Panc1 (cell line): ENCODE measurements at regions not wholly inside any gene's neighbourhood (a gene's known extent, or its start where the extent isn't known, plus 50 kb on each side); places are given as distances from the start of the nearest gene placed in this dataset.

Experiments used
- ATAC-seq: fragments of 200-7000 bp; cut with Tn5 transposase; 2 replicates; pipeline ENCODE4 v1.9.1; 2020; ENCODE audit warnings: mild to moderate bottlenecking, moderate library complexity
- BruUV-seq: library from RNA; stranded (reverse); fragments of 400-500 nt; replicated peaks from 2 replicates; lab custom pipeline; 2021; lab: Mats Ljungman, UMichigan
- CTCF ChIA-PET: fragments of 300-600 bp; sonication (Branson Sonifier 250); formaldehyde crosslinking; loops from one replicate; lab custom pipeline; 2022; ENCODE audit warnings: antibody characterized with exemption; lab: Charles Lee
- POLR2A ChIA-PET: fragments of 300-600 bp; sonication (Branson Sonifier 250); formaldehyde crosslinking; loops from one replicate; lab custom pipeline; 2022; ENCODE audit warnings: antibody characterized with exemption; lab: Charles Lee
- DNase-seq: peaks from one replicate; pipeline ENCODE4 v3.0.0-alpha.2; 2010; ENCODE audit warnings: low read depth, low spot score
- H3K27ac ChIP-seq: 2 replicates; pipeline ENCODE4 v1.5.1; 2011; ENCODE audit warnings: mild to moderate bottlenecking, low read length, inconsistent platforms
- H3K27me3 ChIP-seq: fragments of 200-500 bp; sonication (Bioruptor generic); 2 replicates; pipeline ENCODE4 v1.6.0; 2014; ENCODE audit warnings: low read length, inconsistent platforms; ENCODE audit not compliant: control insufficient read depth, insufficient read depth
- H3K36me3 ChIP-seq: fragments of 200-500 bp; sonication (Bioruptor generic); 2 replicates; pipeline ENCODE4 v1.5.1; 2014; ENCODE audit warnings: inconsistent platforms, mild to moderate bottlenecking, low read length, moderate library complexity; ENCODE audit not compliant: control insufficient read depth, insufficient read depth
- H3K4me1 ChIP-seq: 2 replicates; pipeline ENCODE4 v1.5.1; 2011; ENCODE audit warnings: inconsistent platforms, mild to moderate bottlenecking, low read length, moderate library complexity; ENCODE audit not compliant: control insufficient read depth, insufficient read depth
- H3K4me3 ChIP-seq, 2 experiments: 2 replicates each; pipeline ENCODE4 v1.5.1; 2011 to 2012; ENCODE audit warnings: low read depth in 2 of 2, low read length in 2 of 2, mild to moderate bottlenecking in 2 of 2, inconsistent platforms in 1 of 2, moderate library complexity in 1 of 2
- H3K9me3 ChIP-seq: fragments of 200-500 bp; sonication (Bioruptor generic); 2 replicates; pipeline ENCODE4 v1.5.1; 2014; ENCODE audit warnings: low read depth, mild to moderate bottlenecking, inconsistent platforms, low read length, moderate library complexity; ENCODE audit not compliant: control insufficient read depth, insufficient read depth
- POLR2AphosphoS5 ChIP-seq: IDR thresholded peaks from 2 replicates; pipeline ENCODE4 v1.6.1; 2012; ENCODE audit warnings: mild to moderate bottlenecking, low read depth, low read length, moderate library complexity
- SIN3A ChIP-seq: IDR thresholded peaks from 2 replicates; pipeline ENCODE4 v1.6.1; 2012; ENCODE audit warnings: low read depth, mild to moderate bottlenecking, low read length, moderate library complexity, borderline replicate concordance; ENCODE audit not compliant: insufficient read depth
- TCF7L2 ChIP-seq: IDR thresholded peaks from 2 replicates; pipeline ENCODE4 v1.6.1; 2011; ENCODE audit warnings: mild to moderate bottlenecking, low read depth, low read length, inconsistent platforms
- in situ Hi-C: cut with HindIII; loops from 2 replicates; pipeline ENCODE4 v1.10.0; 2016; ENCODE audit warnings: low sequenced_read_pairs, low pct_unique_long_range_greater_than_20kb
- intact Hi-C: fragments of 100-400 bp; cut with micrococcal nuclease; formaldehyde crosslinking; loops from one replicate; pipeline ENCODE4 v1.10.0; 2022; ENCODE audit not compliant: unreplicated experiment
- TF ChIP-seq, protein P1 (sequence below): fragments of 450-650 bp; IDR thresholded peaks from 2 replicates; pipeline ENCODE4 v1.5.1; 2017; ENCODE audit warnings: mild to moderate bottlenecking
- TF ChIP-seq, protein P2 (sequence below), 2 experiments: IDR thresholded peaks; 2 replicates each; pipeline ENCODE4 v1.6.1; 2011 to 2012; ENCODE audit warnings: low read depth in 2 of 2, control low read depth in 1 of 2, low read length in 1 of 2, mild to moderate bottlenecking in 1 of 2, moderate library complexity in 1 of 2; ENCODE audit not compliant: insufficient read depth in 1 of 2

DNA sequence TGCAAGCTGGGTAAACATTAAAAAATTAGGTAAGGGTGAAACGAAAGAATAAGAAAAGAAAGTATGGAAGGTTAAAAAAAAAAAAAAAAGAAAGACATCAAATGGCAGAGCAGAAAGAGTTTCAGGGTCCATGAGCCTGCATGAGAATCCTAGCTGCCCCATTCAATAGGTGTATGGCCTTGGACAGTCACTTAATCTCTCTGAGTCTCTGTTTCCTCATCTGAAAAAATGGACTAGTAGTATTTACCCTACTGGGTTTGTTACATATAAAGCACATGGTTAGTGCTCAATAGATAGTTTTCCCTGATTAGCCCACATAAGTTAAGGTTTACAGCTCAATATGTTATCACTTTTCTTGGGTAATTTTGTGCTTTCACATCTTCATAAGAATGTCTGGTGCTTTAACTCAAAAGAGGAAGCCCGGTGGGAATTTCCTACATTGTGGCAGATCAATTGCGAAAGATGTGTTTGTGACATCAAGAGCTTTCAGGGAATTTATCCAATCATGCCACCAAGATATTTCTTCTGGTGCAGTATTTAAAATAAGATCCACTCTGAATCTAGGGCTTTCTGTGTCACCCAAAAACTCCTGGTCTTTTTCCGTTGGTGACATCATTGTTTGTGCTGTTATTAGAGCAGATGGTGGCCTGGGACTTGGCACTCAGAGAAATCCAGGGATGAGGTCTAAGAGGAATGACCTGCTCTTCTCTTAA is 57.2 kb upstream of the UBE2E1 start:
- no peaks in the 10 kb centered on the region for H3K9me3 ChIP-seq
- no peaks in the 10 kb centered on the region for H3K36me3 ChIP-seq
- ChIA-PET POLR2A (no interaction called here), CTCF (no interaction called here)
- no peaks in the 10 kb centered on the region for H3K27me3 ChIP-seq
- BruUV-seq: no TSS peak
- in situ Hi-C loops (no loop called here), intact Hi-C loops (no loop called here)
- no peak for ATAC-seq
- no peak for DNase-seq
- no peak overlapping the region for H3K27ac ChIP-seq
- TF ChIP-seq, protein P1, sequence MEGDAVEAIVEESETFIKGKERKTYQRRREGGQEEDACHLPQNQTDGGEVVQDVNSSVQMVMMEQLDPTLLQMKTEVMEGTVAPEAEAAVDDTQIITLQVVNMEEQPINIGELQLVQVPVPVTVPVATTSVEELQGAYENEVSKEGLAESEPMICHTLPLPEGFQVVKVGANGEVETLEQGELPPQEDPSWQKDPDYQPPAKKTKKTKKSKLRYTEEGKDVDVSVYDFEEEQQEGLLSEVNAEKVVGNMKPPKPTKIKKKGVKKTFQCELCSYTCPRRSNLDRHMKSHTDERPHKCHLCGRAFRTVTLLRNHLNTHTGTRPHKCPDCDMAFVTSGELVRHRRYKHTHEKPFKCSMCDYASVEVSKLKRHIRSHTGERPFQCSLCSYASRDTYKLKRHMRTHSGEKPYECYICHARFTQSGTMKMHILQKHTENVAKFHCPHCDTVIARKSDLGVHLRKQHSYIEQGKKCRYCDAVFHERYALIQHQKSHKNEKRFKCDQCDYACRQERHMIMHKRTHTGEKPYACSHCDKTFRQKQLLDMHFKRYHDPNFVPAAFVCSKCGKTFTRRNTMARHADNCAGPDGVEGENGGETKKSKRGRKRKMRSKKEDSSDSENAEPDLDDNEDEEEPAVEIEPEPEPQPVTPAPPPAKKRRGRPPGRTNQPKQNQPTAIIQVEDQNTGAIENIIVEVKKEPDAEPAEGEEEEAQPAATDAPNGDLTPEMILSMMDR: no peak
- TF ChIP-seq POLR2AphosphoS5 (no peak), TCF7L2 (no peak), SIN3A (no peak)
- TF ChIP-seq, protein P2, sequence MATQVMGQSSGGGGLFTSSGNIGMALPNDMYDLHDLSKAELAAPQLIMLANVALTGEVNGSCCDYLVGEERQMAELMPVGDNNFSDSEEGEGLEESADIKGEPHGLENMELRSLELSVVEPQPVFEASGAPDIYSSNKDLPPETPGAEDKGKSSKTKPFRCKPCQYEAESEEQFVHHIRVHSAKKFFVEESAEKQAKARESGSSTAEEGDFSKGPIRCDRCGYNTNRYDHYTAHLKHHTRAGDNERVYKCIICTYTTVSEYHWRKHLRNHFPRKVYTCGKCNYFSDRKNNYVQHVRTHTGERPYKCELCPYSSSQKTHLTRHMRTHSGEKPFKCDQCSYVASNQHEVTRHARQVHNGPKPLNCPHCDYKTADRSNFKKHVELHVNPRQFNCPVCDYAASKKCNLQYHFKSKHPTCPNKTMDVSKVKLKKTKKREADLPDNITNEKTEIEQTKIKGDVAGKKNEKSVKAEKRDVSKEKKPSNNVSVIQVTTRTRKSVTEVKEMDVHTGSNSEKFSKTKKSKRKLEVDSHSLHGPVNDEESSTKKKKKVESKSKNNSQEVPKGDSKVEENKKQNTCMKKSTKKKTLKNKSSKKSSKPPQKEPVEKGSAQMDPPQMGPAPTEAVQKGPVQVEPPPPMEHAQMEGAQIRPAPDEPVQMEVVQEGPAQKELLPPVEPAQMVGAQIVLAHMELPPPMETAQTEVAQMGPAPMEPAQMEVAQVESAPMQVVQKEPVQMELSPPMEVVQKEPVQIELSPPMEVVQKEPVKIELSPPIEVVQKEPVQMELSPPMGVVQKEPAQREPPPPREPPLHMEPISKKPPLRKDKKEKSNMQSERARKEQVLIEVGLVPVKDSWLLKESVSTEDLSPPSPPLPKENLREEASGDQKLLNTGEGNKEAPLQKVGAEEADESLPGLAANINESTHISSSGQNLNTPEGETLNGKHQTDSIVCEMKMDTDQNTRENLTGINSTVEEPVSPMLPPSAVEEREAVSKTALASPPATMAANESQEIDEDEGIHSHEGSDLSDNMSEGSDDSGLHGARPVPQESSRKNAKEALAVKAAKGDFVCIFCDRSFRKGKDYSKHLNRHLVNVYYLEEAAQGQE (IDR thresholded peaks at IDR 0.05; ENCODE audit: insufficient read depth in 1 of 2, low read depth in 2 of 2, low read length in 1 of 2): no peak
- peaks cover 11% of the 10 kb centered on the region for H3K4me1 ChIP-seq
- no peak overlapping the region for H3K4me3 ChIP-seq

GRCh38 chr3:23749609-23750008 is 56.1 kb upstream of the UBE2E1 start:
- TF ChIP-seq, protein P1: no peak
- TF ChIP-seq, protein P2 (IDR thresholded peaks at IDR 0.05; ENCODE audit: insufficient read depth in 1 of 2, low read depth in 2 of 2, low read length in 1 of 2): no peak
- TF ChIP-seq TCF7L2: no peak
- no peak for TF ChIP-seq SIN3A
- TF ChIP-seq POLR2AphosphoS5: no peak
- BruUV-seq: no TSS peak
- Histone ChIP-seq H3K36me3 (no peaks in the 10 kb centered on the region), H3K9me3 (no peaks in the 10 kb centered on the region), H3K4me1 (peaks cover 11% of the 10 kb centered on the region), H3K27ac (no peak overlapping the region), H3K4me3 (no peak overlapping the region), H3K27me3 (no peaks in the 10 kb centered on the region)
- no peak for DNase-seq
- ChIA-PET POLR2A (no interaction called here), CTCF (no interaction called here)
- in situ Hi-C loops: no loop called here
- intact Hi-C loops: no loop called here
- ATAC-seq: no peak
